ENCODE measurements at regions not wholly inside any gene's neighbourhood (a gene's known extent, or its start where the extent isn't known, plus 50 kb on each side); places are given as distances from the start of the nearest gene placed in this dataset.

- H3K4me3 ChIP-seq (ENCODE audit: low read depth, low read length): no peak overlapping the region
- peaks cover 9% of the 10 kb centered on the region for H3K36me3 ChIP-seq (ENCODE audit: control insufficient read depth, insufficient read depth, low read length)
- H3K27me3 ChIP-seq (ENCODE audit: control insufficient read depth, insufficient read depth, low read length): no peaks in the 10 kb centered on the region
- TF ChIP-seq, protein P1, sequence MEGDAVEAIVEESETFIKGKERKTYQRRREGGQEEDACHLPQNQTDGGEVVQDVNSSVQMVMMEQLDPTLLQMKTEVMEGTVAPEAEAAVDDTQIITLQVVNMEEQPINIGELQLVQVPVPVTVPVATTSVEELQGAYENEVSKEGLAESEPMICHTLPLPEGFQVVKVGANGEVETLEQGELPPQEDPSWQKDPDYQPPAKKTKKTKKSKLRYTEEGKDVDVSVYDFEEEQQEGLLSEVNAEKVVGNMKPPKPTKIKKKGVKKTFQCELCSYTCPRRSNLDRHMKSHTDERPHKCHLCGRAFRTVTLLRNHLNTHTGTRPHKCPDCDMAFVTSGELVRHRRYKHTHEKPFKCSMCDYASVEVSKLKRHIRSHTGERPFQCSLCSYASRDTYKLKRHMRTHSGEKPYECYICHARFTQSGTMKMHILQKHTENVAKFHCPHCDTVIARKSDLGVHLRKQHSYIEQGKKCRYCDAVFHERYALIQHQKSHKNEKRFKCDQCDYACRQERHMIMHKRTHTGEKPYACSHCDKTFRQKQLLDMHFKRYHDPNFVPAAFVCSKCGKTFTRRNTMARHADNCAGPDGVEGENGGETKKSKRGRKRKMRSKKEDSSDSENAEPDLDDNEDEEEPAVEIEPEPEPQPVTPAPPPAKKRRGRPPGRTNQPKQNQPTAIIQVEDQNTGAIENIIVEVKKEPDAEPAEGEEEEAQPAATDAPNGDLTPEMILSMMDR (IDR thresholded peaks at IDR 0.05; ENCODE audit: insufficient read depth, low read length, severe bottlenecking): no peak
- FAIRE-seq (no peak), DNase-seq (ENCODE audit: low read depth) (no peak)
These were observed 50.7 kb upstream of the GPR157 start for GRCh38 chr1:9179463-9180110.

- no peaks in the 10 kb centered on the region for H3K27me3 ChIP-seq (ENCODE audit: control insufficient read depth, insufficient read depth, low read length)
- DNase-seq (ENCODE audit: low read depth): peak; percentile 72
- TF ChIP-seq, protein P1 (IDR thresholded peaks at IDR 0.05; ENCODE audit: insufficient read depth, low read length, severe bottlenecking): no peak
- H3K4me3 ChIP-seq (ENCODE audit: low read depth, low read length): peak overlapping the region; percentile 58
- peak; percentile 13 for FAIRE-seq
- H3K36me3 ChIP-seq (ENCODE audit: control insufficient read depth, insufficient read depth, low read length): peaks cover 7% of the 10 kb centered on the region
These were observed 51.4 kb upstream of the GPR157 start for GRCh38 chr1:9180111-9180819.

- no peak for FAIRE-seq
- Histone ChIP-seq H3K36me3 (ENCODE audit: control insufficient read depth, insufficient read depth, low read length) (peaks cover 5% of the 10 kb centered on the region), H3K4me3 (ENCODE audit: low read depth, low read length) (peak overlapping the region; percentile 58), H3K27me3 (ENCODE audit: control insufficient read depth, insufficient read depth, low read length) (no peaks in the 10 kb centered on the region)
- DNase-seq (ENCODE audit: low read depth): no peak
- TF ChIP-seq, protein P1 (IDR thresholded peaks at IDR 0.05; ENCODE audit: insufficient read depth, low read length, severe bottlenecking): peak; percentile 95
These were observed 52.4 kb upstream of the GPR157 start for GRCh38 chr1:9181176-9181906.

DNA sequence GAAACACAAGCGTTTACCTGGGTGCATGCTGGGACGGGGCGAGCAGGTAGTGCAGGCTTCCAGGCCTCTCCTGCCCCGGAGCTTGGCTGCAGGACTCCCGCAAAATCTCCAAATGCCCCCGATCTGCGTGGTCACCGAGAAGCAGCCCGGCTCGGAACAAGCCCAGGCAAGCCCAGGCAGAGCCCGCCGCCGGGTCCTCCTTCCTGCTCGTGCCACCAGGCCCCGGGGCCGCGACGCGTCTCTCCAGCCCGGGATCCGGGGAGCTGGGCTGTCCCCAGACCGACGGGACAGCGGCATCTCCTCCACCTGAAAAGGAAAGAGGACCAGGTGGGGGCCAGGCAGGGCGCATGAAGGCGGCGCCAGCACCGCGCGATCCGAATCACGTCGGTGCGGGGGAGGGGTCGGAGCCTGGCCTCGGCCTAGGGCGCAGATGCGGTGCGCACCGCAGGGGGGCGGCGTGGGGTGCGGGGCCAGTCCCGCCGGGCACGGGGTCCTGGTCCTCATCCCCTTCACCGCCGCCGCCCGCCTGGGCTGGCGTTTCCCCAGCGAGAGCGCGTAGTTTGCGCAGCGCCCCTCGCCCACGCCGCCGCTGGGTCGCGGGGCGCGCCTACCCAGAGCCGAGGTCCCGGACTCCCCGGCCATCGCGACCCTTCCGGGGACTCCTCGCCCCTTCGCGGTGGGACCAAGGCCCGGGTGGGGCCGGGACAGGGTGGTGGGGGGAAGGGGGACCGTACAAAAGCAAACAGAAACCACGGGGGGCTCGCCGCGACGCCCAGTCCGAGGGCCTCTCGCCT, 52.4 kb upstream of the H6PD start:
- peak; percentile 55 for DNase-seq (ENCODE audit: low read depth)
- Histone ChIP-seq H3K27me3 (ENCODE audit: control insufficient read depth, insufficient read depth, low read length) (no peaks in the 10 kb centered on the region), H3K4me3 (ENCODE audit: low read depth, low read length) (peak overlapping the region; percentile 58), H3K36me3 (ENCODE audit: control insufficient read depth, insufficient read depth, low read length) (peaks cover 5% of the 10 kb centered on the region)
- TF ChIP-seq, protein P1 (IDR thresholded peaks at IDR 0.05; ENCODE audit: insufficient read depth, low read length, severe bottlenecking): peak; percentile 33
- FAIRE-seq: no peak

DNA sequence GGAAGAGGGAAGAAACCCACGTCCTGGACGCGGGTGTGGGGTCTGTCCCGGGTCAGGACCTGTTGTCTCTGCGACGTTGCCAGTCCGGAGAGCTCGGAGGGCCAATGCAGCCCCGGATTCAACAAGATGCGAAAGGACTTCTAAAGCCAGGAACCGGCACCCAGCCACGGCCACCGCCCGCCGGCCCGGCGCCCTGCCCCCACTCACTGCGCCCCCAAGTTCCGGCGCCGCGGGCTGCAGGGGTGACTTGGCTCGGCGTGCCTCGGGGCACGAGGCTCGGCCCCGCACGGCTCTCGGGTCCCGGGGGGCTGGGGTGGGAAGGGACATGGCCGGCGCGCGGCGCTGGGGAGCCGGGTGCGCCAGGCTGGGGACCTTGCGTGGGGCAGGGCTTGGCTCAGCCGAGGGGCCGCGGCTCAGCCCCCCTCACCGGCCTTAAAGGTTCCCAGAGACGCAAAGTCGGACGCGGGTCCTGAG, 51.8 kb upstream of the H6PD start:
- Histone ChIP-seq H3K27me3 (ENCODE audit: control insufficient read depth, insufficient read depth, low read length) (no peaks in the 10 kb centered on the region), H3K36me3 (ENCODE audit: control insufficient read depth, insufficient read depth, low read length) (peaks cover 5% of the 10 kb centered on the region), H3K4me3 (ENCODE audit: low read depth, low read length) (peak overlapping the region; percentile 58)
- no peak for DNase-seq (ENCODE audit: low read depth)
- no peak for FAIRE-seq
- TF ChIP-seq, protein P1 (IDR thresholded peaks at IDR 0.05; ENCODE audit: insufficient read depth, low read length, severe bottlenecking): no peak

All from bronchial epithelial cell (primary cell).